GM19397 (cell line): ENCODE measurements at regions not wholly inside any gene's neighbourhood (a gene's known extent, or its start where the extent isn't known, plus 50 kb on each side); places are given as distances from the start of the nearest gene placed in this dataset.
"Not testable (repeated sequence)": the region's sequence is repeated elsewhere in the genome, so short reads cannot be mapped to it uniquely, and the experiment has no call there.

ENCODE experiments used
- ATAC-seq: cut with Tn5 transposase; IDR thresholded peaks from one replicate; pipeline ENCODE4 v1.9.1; 2021; ENCODE audit warnings: mild to moderate bottlenecking, moderate library complexity; ENCODE audit not compliant: unreplicated experiment

DNA sequence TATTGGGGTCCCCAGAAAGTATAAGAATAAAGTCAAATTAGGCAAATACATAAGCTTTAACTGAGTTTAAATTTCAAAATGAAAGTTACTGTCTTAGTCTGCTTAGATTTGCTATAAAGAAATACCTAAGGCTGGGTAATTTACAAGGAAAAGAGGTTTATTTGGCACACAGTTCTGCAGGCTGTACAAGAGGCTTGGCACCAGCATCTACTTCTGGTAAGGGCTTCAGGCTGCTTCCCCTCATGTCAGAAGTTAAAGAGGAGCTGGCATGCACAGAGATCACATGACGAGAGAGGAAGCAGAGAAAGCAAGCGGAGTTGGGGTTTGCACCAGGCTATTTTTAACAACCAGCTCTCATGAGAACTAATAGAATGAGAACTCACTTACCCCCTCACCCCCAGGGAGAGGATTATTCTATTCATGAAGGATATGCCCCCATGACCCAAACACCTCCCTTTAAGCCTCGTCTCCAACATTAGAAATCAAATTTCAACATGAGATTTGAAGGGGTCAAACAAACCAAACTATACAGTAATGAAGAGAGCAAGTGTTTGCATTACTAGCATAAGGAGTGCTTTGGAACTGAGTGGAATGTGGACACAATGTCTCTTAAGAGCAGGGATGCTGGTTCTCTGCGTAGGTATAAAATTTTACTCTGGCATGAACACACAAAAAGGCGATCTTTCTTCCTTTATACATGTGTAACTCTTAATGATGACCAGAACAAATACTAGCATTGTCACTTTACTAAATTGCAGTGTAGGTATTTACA, 292.8 kb upstream of the PMFBP1 start:
- no peak for ATAC-seq

DNA sequence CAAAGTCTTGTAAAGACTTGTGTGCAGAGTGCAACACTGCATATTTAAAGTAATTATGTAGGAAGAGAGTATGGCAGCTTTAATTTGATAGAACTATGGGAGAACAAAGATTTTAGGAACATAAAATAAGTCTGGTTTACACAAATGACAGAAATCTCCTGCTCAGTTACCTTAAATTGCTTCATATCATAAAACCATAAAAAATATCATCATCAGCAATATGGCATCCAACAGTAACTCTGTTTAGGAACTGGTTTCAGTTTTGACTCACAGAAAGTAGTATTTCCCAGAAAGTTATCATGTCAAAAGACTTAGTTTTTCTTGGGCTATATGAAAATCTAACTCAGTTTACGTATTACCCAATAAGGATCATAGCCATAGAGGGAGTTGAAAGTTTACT, 292.1 kb upstream of the PMFBP1 start:
- no peak for ATAC-seq

DNA sequence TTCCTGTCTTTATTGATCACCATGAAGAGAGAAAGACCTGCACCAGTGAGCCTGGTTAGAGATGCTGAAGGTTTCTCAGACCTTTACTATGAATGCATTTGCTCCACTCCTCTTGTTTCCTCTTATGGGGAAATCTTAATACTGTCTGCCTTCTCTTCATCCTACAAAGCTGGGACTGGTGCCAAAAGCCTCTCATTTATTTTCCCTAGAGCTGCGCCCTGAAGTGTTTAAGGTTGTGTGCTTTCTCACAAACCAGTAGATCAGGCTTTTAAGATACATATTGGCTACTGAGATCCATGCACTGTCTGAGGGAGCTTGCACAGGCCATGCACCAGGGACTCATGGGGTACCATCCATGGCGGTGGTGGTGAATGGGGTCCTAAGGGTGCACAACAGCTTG, 286.1 kb upstream of the PMFBP1 start:
- ATAC-seq, result no peak

GRCh38 chr16:72457243-72457940, 285.4 kb upstream of the PMFBP1 start:
- no peak for ATAC-seq

DNA sequence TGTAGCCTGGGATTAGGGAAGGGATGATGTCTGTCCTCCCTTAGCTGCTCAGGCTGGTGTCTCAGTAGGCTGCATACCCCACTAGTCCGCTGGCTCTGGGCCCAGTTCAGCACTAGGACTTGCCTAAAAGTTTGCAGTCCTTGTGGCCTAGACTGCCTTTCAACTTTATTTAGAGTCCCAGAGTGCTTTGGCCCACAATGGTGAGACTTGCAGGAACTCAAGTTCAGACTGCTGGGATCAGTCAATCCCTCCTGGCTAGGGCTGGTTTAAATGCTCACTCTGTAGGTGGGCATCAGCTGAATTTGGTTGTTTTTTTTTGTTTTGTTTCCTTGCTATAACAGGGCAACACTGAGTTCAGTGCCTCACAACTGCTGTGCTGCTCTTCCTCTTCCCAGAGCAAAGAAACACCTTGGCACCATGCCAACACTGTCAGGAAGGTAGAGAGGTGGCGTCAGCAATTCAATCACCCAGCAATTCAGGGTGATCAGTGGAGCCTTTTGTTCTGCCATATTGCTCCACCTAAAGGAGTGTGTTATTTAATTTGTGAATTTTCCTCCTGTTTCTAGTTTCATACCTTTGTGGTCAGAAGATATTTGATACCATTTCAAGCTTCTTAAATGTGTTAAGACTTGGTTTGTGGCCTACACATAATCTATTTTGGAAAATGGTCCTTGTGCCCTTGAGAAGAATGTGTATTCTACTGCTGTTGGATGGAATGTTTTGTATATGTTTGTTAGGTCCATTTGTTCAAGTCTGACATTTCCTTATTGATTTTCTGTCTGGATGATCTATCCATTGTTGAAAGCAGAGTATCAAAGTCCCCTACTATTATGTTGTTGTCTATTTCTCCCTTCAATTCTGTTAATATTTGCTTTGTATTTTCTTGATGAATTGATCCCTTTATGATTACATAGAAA, 284.0 kb upstream of the PMFBP1 start:
- no peak for ATAC-seq

DNA sequence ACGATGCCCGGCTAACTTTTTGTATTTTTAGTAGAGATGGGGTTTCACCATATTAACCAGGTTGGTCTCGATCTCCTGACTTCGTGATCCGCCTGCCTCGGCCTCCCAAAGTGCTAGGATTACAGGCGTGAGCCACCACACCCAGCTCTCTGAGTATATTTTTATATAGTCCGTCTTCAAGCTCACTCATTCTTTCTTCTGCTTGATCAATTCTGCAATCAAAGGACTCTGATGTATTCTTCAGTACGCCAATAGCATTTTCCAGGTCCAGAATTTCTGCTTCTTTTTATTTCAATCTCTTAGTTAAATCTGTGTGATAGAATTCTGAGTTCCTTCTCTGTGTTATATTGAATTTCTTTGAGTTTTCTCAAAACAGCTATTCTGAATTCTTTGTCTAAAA, 281.9 kb upstream of the PMFBP1 start:
- ATAC-seq, result not testable (repeated sequence)

DNA sequence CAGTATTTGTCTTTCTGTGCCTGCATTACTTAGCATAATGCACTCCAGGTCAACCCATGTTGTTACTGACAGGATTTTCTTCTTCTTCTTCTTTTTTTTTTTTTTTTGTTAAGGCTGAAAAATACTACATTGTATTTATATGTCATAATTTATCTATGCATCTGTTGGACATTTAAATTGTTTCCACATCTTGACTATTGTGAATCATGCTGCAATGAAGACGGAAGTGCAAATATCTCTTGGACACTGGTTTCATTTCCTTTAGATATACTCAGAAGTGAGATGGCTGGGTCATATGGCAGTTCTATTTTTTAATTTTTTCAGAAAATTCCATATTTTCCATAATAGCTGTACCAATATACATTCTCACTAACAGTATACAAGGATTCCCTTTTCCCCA, 272.7 kb upstream of the PMFBP1 start:
- no peak for ATAC-seq

GRCh38 chr16:72443809-72444208, 271.9 kb upstream of the PMFBP1 start:
- no peak for ATAC-seq

DNA sequence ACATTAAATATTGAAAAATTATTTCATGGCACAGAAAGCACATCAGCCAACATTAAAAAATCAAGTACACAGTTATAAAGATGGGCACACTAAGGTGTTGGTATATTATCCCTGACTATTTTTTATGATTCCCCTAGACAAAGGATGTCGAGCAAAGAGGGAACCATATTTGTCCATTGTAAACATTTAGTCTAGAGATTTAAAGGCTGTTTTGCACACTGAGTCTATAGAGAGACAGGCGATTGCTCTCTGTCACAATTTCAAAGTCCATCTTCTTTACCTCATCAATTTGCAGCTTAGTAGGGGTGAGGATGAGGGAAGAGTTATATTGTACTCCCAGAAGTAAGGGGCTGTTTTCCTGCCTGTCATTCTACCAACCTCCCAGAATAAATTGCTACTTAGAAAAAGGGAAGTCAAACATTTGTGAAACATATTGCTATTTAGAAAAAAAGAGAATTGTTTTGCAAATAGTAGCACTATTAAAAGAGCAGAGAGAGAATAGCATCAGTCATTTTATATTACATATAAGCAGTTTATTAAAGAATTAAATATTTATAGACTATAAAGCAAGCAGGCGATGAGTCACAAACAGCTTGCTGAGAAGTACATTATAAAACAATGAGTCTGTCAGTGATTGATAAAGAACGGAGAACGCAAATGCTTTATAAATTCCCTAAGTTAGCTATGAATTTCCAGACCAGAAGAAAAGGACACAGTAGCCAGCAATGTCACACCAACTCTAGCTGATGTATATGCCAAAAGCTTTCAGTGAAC, 270.6 kb upstream of the PMFBP1 start:
- ATAC-seq, result no peak

DNA sequence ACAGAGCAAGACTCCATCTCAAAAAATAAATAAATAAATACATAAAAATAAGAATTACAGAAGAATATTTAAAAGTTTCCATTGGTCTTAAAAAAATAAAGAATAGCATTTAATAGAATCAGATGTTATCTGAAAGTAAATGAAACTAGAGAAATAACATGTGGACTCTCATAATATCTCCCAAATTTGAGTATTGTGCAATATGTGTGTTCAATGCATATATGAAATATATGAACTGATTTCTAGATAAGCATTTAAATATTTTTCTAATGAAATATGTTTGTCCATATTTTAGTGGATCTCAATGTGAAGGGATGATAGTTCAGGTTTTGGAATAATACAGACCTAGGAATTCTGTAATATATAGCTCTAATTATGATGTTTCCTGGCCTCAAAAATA, 265.9 kb upstream of the PMFBP1 start:
- ATAC-seq, result no peak

DNA sequence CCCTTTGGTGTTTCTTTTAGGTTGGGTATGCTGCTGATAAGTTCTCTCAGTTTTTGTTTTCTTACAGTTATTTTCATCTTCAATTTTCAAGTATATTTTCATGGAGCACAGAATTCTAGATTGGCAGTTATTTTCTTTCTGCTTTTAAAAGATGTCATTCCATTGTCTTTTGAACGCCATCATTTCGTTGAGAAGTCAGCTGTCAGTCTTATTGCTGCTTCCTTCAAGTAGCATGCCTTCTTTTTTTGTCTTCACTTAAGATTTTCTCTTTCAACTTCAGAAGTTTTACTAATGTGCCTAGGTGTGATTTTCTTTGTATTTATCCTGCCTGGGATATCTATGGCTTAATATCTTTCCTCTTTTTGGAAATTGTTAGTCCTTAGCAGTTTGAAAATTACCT, 262.2 kb upstream of the PMFBP1 start:
- no peak for ATAC-seq

- no peak for ATAC-seq
Observed at GRCh38 chr16:72430121-72430520, 258.2 kb upstream of the PMFBP1 start.

DNA sequence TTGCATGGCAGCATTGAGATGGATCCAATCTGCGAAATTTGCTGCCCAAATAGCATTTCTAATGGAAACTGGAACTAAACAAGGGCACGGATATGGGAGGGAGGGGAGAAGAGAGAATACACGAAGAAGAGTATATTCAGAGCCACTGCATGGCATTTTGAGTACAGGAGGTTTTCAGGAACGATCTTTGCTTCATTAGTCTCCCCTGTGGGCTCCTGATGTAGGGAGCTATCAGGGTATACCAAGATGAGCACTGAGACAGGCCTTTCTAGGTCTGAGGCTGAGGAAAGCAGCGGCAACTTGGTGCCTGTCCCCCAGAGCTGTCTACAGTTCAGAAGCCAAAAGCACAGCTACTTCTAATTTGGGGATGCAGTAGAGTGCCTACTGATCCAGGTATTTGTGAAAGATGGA, 257.7 kb upstream of the PMFBP1 start:
- no peak for ATAC-seq

DNA sequence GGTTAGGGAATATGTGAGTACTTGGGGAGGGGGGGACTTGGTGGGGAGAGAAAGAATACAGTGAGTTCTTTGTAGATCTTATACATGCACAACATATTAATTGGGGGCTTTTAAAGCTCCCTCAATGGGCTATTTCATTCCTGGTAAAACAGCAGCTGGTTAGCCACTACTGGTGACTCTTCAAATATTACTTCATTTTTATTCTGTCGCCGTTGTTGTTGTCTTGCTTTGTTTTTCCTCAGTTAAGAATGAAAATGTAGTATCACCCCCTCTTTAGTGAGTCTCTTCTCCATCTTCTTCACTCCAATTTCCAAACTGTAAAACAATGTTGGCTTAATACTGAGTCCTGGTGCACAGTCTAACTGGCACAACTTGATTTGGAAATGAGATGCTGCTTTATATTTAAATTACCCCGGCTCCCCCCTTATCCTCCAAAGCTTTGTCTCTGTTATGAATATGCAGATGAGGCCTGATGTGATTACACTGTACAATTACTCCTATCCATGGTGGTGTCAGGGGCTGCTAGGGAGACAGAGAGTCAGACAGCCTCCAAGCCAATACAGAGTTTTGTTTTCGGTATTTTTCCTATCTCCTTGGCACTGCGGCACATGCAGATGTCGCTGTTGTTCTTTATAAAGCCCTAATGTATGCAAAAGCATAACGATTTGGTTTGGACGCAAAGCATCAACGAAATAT, 256.9 kb upstream of the PMFBP1 start:
- ATAC-seq, result no peak

- ATAC-seq, result no peak
Observed at GRCh38 chr16:72427783-72428331, 255.9 kb upstream of the PMFBP1 start.

- ATAC-seq, result no peak
Observed at GRCh38 chr16:72427051-72427782, 255.3 kb upstream of the PMFBP1 start.

- ATAC-seq, result no peak
Observed at GRCh38 chr16:72426386-72426785, 254.4 kb upstream of the PMFBP1 start.

DNA sequence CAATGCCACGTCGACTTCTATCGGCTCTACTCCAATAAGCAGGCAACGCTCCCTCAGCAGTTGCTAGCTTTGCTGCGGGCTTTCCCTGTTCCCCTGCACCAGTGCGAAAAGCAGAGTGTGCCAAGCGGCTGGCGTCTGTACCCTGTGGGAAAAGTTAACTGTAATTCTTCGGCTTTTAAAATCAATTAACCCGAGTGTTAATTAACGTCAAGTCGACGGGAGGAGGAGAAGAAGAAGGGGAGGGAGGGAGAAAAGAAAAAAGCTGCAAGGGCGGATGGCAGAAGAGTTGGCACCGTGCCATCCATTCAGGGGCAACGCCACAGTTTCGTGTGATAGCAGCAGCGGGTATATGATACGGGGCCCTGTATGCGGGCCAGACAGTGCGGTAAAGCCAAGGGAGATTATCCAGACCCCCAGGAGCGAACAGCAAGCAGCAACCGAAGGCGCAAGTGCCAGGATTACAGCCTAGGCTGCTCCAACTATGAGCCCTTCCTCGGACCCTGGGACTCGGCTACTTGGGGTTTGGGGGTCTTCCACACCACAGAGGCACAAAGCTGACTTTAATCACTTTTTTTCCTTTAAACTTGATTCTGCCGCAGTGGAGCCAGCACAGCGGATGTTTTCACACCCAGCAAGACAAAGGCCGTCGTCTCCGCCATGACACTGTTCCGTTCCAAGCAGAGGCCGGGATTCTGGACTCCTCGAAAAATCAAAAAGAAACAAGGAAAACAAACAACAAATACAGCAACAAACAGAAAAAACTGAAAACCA, 253.8 kb upstream of the PMFBP1 start:
- ATAC-seq, result no peak
